Lung (tissue), 11 donors: ENCODE measurements at regions not wholly inside any gene's neighbourhood (a gene's known extent, or its start where the extent isn't known, plus 50 kb on each side); places are given as distances from the start of the nearest gene placed in this dataset.

Source experiments
- ATAC-seq: fragments of 200-7000 bp; cut with Tn5 transposase; one replicate; pipeline ENCODE4 v1.9.1; 2020; ENCODE audit warnings: moderate number of reproducible peaks; ENCODE audit not compliant: insufficient read depth, low FRiP score
- DNase-seq, 3 donors: peaks; one replicate each; pipeline ENCODE4 v3.0.0-alpha.2; 2013 to 2017
- H3K27ac ChIP-seq, 2 donors: one replicate each; pipeline ENCODE4 v1.5.1; 2013; ENCODE audit warnings: mild to moderate bottlenecking in 2 of 2, moderate library complexity in 2 of 2, control low read depth in 1 of 2, inconsistent platforms in 1 of 2, low read depth in 1 of 2, low read length in 1 of 2
- H3K27me3 ChIP-seq, 3 donors: one replicate each; pipeline ENCODE4 v1.5.1; 2013; ENCODE audit warnings: low read length in 2 of 3; ENCODE audit not compliant: control insufficient read depth in 3 of 3, insufficient read depth in 3 of 3
- H3K36me3 ChIP-seq, 4 donors: one replicate each; pipeline ENCODE4 v1.5.1; 2013; ENCODE audit warnings: low read length in 4 of 4, mild to moderate bottlenecking in 1 of 4, moderate library complexity in 1 of 4; ENCODE audit not compliant: control insufficient read depth in 4 of 4, insufficient read depth in 4 of 4
- H3K4me1 ChIP-seq, 5 donors: one replicate each; pipeline ENCODE4 v1.5.1; 2013; ENCODE audit warnings: low read length in 5 of 5, mild to moderate bottlenecking in 2 of 5, moderate library complexity in 1 of 5; ENCODE audit not compliant: control insufficient read depth in 5 of 5, insufficient read depth in 5 of 5
- H3K4me3 ChIP-seq: one replicate; pipeline ENCODE4 v1.5.1; 2013; ENCODE audit warnings: mild to moderate bottlenecking, control low read depth, moderate library complexity
- H3K9ac ChIP-seq, 2 donors: one replicate each; pipeline ENCODE4 v1.5.1; 2013; ENCODE audit warnings: low read length in 2 of 2, control low read depth in 1 of 2; ENCODE audit not compliant: insufficient read depth in 1 of 2
- H3K9me3 ChIP-seq, 4 donors: one replicate each; pipeline ENCODE4 v1.5.1; 2013; ENCODE audit warnings: low read length in 3 of 4, mild to moderate bottlenecking in 1 of 4, moderate library complexity in 1 of 4; ENCODE audit not compliant: control insufficient read depth in 4 of 4, insufficient read depth in 3 of 4
- CTCF ChIP-seq: IDR thresholded peaks from 2 replicates; pipeline ENCODE4 v1.5.1; 2012; ENCODE audit warnings: mild to moderate bottlenecking; ENCODE audit errors: control extremely low read depth, extremely low read depth
- WGBS, 2 donors: extraction: QIAGEN DNeasy Blood & Tissue Kit; methylation state at CpG; one replicate each; pipeline ENCODE4 v1.1.7; 2013; 5-methylcytosine and 5-hydroxymethylcytosine counted together
- donor health status: control.
- donor health status: control.
- donor health status: Bipolar disorder and iron deficiency.
- donor health status: healthy.
- donor health status: DM: yes; HTN: yes; CAD: no.

- ATAC-seq (no peak), DNase-seq (no peak)
- H3K27me3 ChIP-seq: no peaks in the 10 kb centered on the region
- H3K4me1 ChIP-seq: peaks cover 0 to 2% (median 0%) of the 10 kb centered on the region in 5 donors
- H3K9ac ChIP-seq: no peak overlapping the region
- TF ChIP-seq CTCF: no peak
- no peaks in the 10 kb centered on the region for H3K36me3 ChIP-seq
- no peak overlapping the region for H3K27ac ChIP-seq
- H3K9me3 ChIP-seq: peaks cover 0 to 9% (median 1%) of the 10 kb centered on the region in 4 donors
- H3K4me3 ChIP-seq: no peak overlapping the region
- WGBS, 2 donors: 80 to 83% methylated on average over 4 of the region's 4 CpGs
These were observed 55.4 kb upstream of the ATP5MC3 start for GRCh38 chr2:175236930-175237329.

DNA sequence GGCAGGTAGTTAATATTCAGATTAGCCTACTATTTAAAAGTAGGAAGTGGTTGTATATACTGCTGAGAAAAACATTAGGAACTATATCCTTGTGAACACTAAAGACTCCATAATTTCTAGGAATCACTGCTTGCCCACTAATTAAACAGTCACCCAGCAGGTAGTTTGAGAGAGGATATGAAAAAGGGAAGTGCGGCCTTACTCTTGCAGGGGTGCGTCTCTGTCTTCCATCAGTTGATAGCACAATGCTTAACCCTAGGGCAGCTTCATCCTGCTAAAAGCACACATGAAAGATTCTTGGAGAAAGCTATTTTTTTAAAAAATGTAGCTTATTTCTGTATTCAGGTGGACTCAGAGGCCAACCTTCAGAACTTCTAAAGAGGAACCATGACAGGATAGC, 53.1 kb upstream of the ATP5MC3 start:
- H3K9ac ChIP-seq: no peak overlapping the region
- peaks cover 0 to 6% (median 1%) of the 10 kb centered on the region in 4 donors for H3K9me3 ChIP-seq
- no peak for DNase-seq
- no peak overlapping the region for H3K27ac ChIP-seq
- no peak for ATAC-seq
- H3K4me1 ChIP-seq: no peaks in the 10 kb centered on the region
- no peaks in the 10 kb centered on the region for H3K36me3 ChIP-seq
- no peak for TF ChIP-seq CTCF
- WGBS, 2 donors: 45 to 69% methylated on average over 2 of the region's 2 CpGs
- H3K4me3 ChIP-seq: no peak overlapping the region
- H3K27me3 ChIP-seq: no peaks in the 10 kb centered on the region

- no peak for ATAC-seq
- peaks cover 0 to 5% (median 1%) of the 10 kb centered on the region in 4 donors for H3K9me3 ChIP-seq
- no peaks in the 10 kb centered on the region for H3K36me3 ChIP-seq
- TF ChIP-seq CTCF: no peak
- no peak overlapping the region for H3K4me3 ChIP-seq
- no peaks in the 10 kb centered on the region for H3K4me1 ChIP-seq
- no peak overlapping the region for H3K27ac ChIP-seq
- peak in 1 of 3 donors; percentile 9 for DNase-seq
- no peak overlapping the region for H3K9ac ChIP-seq
- H3K27me3 ChIP-seq: no peaks in the 10 kb centered on the region
These were observed 52.6 kb upstream of the ATP5MC3 start for GRCh38 chr2:175234153-175234552.

- 47 to 55% methylated on average over 4 of the region's 4 CpGs for WGBS, 2 donors
- Histone ChIP-seq H3K36me3 (no peaks in the 10 kb centered on the region), H3K27ac (no peak overlapping the region), H3K4me1 (no peaks in the 10 kb centered on the region), H3K9me3 (no peaks in the 10 kb centered on the region), H3K27me3 (no peaks in the 10 kb centered on the region), H3K9ac (no peak overlapping the region), H3K4me3 (no peak overlapping the region)
- DNase-seq: peak; percentile 41 to 81 (median 79)
- no peak for ATAC-seq
- no peak for TF ChIP-seq CTCF
These were observed 51.7 kb upstream of the ATP5MC3 start for GRCh38 chr2:175233135-175233719.
